ENCODE measurements at regions not wholly inside any gene's neighbourhood (a gene's known extent, or its start where the extent isn't known, plus 50 kb on each side); places are given as distances from the start of the nearest gene placed in this dataset.

DNA sequence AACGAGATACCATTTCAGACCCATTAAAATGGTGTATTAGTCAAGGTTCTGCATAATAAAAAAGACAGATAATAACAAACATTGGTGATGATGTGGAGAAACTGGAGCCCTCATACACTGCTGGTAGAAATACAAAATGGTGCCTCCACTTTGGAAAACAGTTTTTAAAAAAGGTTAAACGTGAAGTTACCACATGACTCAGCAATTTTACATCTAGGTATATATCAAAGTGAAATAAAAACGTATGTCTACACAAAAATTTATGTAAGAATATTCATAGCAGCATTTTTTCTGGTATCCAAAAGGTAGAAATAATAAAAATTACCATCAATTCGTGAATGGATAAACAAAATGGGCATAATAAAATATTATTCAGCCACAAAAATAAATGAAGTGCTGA is 519.8 kb downstream of the TLE4 start:
- TF ChIP-seq, protein P1, sequence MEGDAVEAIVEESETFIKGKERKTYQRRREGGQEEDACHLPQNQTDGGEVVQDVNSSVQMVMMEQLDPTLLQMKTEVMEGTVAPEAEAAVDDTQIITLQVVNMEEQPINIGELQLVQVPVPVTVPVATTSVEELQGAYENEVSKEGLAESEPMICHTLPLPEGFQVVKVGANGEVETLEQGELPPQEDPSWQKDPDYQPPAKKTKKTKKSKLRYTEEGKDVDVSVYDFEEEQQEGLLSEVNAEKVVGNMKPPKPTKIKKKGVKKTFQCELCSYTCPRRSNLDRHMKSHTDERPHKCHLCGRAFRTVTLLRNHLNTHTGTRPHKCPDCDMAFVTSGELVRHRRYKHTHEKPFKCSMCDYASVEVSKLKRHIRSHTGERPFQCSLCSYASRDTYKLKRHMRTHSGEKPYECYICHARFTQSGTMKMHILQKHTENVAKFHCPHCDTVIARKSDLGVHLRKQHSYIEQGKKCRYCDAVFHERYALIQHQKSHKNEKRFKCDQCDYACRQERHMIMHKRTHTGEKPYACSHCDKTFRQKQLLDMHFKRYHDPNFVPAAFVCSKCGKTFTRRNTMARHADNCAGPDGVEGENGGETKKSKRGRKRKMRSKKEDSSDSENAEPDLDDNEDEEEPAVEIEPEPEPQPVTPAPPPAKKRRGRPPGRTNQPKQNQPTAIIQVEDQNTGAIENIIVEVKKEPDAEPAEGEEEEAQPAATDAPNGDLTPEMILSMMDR (IDR thresholded peaks at IDR 0.05) = no peak
- TF ChIP-seq POLR2A (IDR thresholded peaks at IDR 0.05) = no peak

All from adrenal gland (tissue), 5 donors.